ENCODE measurements at regions not wholly inside any gene's neighbourhood (a gene's known extent, or its start where the extent isn't known, plus 50 kb on each side); places are given as distances from the start of the nearest gene placed in this dataset.

- no peaks in the 10 kb centered on the region for H3K36me3 ChIP-seq (ENCODE audit: control insufficient read depth in 3 of 3, insufficient read depth in 3 of 3, low read length in 3 of 3)
- H3K27ac ChIP-seq (ENCODE audit: low read depth, low read length), result no peak overlapping the region
- H3K4me1 ChIP-seq (ENCODE audit: control insufficient read depth in 3 of 3, insufficient read depth in 3 of 3, low read length in 3 of 3), result no peaks in the 10 kb centered on the region
- H3K4me3 ChIP-seq (ENCODE audit: low read length in 3 of 3), result no peak overlapping the region
- H3K9me3 ChIP-seq (ENCODE audit: control insufficient read depth in 3 of 3, low read length in 3 of 3), result no peaks in the 10 kb centered on the region
- no peak overlapping the region for H3K9ac ChIP-seq (ENCODE audit: low read depth in 1 of 3, low read length in 3 of 3)
- H3K27me3 ChIP-seq (ENCODE audit: control insufficient read depth in 3 of 3, insufficient read depth in 3 of 3, low read length in 3 of 3), result no peaks in the 10 kb centered on the region
Observed at GRCh38 chr12:76232013-76232412, 116.2 kb downstream of the BBS10 start.

DNA sequence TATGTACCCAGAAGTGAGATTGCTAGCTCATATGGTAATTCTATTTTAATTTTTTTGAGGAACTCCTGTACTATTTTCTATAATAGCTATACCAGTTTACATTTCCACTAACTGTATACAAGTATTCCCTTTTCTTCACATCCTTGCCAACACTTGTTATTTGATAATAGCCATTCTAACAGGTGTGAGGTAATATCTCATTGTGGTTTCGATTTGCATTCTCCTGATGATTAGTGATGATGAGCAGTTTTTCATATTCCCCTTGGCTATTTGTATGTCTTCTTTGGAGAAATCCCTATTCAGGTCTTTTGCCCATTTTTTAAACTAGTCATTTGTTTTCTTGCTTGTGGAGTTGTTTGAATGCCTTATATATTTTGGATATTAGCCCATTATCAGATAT, 121.3 kb downstream of the BBS10 start:
- H3K9ac ChIP-seq (ENCODE audit: low read depth in 1 of 3, low read length in 3 of 3), result no peak overlapping the region
- H3K27ac ChIP-seq (ENCODE audit: low read depth, low read length), result no peak overlapping the region
- H3K27me3 ChIP-seq (ENCODE audit: control insufficient read depth in 3 of 3, insufficient read depth in 3 of 3, low read length in 3 of 3), result no peaks in the 10 kb centered on the region
- H3K4me3 ChIP-seq (ENCODE audit: low read length in 3 of 3), result no peak overlapping the region
- no peaks in the 10 kb centered on the region for H3K9me3 ChIP-seq (ENCODE audit: control insufficient read depth in 3 of 3, low read length in 3 of 3)
- no peaks in the 10 kb centered on the region for H3K4me1 ChIP-seq (ENCODE audit: control insufficient read depth in 3 of 3, insufficient read depth in 3 of 3, low read length in 3 of 3)
- H3K36me3 ChIP-seq (ENCODE audit: control insufficient read depth in 3 of 3, insufficient read depth in 3 of 3, low read length in 3 of 3), result no peaks in the 10 kb centered on the region

DNA sequence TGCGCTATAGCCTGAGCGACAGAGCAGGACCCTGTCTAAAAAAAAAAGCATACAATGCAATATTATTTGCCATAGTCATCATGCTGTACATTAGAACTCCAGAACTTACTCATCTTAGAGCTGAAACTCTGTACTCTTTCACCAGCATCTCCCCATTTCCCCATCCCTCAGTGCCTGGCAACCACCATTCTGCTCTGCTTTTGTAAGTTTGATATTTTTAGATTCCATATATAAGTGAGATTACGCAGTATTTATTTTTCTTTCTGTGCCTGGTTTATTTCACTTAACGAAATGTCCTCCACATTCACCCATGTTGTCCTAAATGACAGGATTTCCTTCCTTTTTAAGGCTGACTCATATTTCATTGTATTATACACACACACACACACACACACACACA, 121.8 kb downstream of the BBS10 start:
- no peak overlapping the region for H3K4me3 ChIP-seq (ENCODE audit: low read length in 3 of 3)
- no peak overlapping the region for H3K9ac ChIP-seq (ENCODE audit: low read depth in 1 of 3, low read length in 3 of 3)
- H3K27me3 ChIP-seq (ENCODE audit: control insufficient read depth in 3 of 3, insufficient read depth in 3 of 3, low read length in 3 of 3), result no peaks in the 10 kb centered on the region
- H3K27ac ChIP-seq (ENCODE audit: low read depth, low read length), result no peak overlapping the region
- H3K4me1 ChIP-seq (ENCODE audit: control insufficient read depth in 3 of 3, insufficient read depth in 3 of 3, low read length in 3 of 3), result no peaks in the 10 kb centered on the region
- H3K9me3 ChIP-seq (ENCODE audit: control insufficient read depth in 3 of 3, low read length in 3 of 3), result no peaks in the 10 kb centered on the region
- no peaks in the 10 kb centered on the region for H3K36me3 ChIP-seq (ENCODE audit: control insufficient read depth in 3 of 3, insufficient read depth in 3 of 3, low read length in 3 of 3)

GRCh38 chr12:76223869-76224268, 124.3 kb downstream of the BBS10 start:
- Histone ChIP-seq H3K4me1 (ENCODE audit: control insufficient read depth in 3 of 3, insufficient read depth in 3 of 3, low read length in 3 of 3) (no peaks in the 10 kb centered on the region), H3K9ac (ENCODE audit: low read depth in 1 of 3, low read length in 3 of 3) (no peak overlapping the region), H3K36me3 (ENCODE audit: control insufficient read depth in 3 of 3, insufficient read depth in 3 of 3, low read length in 3 of 3) (no peaks in the 10 kb centered on the region), H3K9me3 (ENCODE audit: control insufficient read depth in 3 of 3, low read length in 3 of 3) (no peaks in the 10 kb centered on the region), H3K4me3 (ENCODE audit: low read length in 3 of 3) (no peak overlapping the region), H3K27ac (ENCODE audit: low read depth, low read length) (no peak overlapping the region), H3K27me3 (ENCODE audit: control insufficient read depth in 3 of 3, insufficient read depth in 3 of 3, low read length in 3 of 3) (no peaks in the 10 kb centered on the region)

DNA sequence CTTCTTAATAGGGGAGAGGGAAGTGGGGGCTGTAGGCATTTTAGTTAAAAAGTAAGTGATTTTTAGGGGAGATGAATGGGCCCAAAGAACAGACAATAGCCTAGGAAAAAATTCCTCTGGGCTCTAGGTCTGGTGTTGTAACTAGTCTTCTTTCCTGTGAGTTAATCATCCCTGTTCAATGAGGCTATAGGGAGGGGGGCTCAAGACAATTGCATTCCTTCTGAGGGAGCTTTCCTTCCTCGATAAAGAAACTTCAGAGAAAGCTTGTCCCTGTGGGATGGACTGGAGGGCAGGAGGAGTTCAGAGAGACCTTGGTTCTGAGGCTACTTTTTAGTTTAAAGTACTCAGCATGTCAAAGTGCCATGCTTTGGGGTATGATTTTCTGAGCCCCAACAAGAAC, 127.2 kb downstream of the BBS10 start:
- Histone ChIP-seq H3K9me3 (ENCODE audit: control insufficient read depth in 3 of 3, low read length in 3 of 3) (no peaks in the 10 kb centered on the region), H3K36me3 (ENCODE audit: control insufficient read depth in 3 of 3, insufficient read depth in 3 of 3, low read length in 3 of 3) (no peaks in the 10 kb centered on the region), H3K4me3 (ENCODE audit: low read length in 3 of 3) (no peak overlapping the region), H3K4me1 (ENCODE audit: control insufficient read depth in 3 of 3, insufficient read depth in 3 of 3, low read length in 3 of 3) (no peaks in the 10 kb centered on the region), H3K27me3 (ENCODE audit: control insufficient read depth in 3 of 3, insufficient read depth in 3 of 3, low read length in 3 of 3) (no peaks in the 10 kb centered on the region), H3K27ac (ENCODE audit: low read depth, low read length) (no peak overlapping the region), H3K9ac (ENCODE audit: low read depth in 1 of 3, low read length in 3 of 3) (no peak overlapping the region)

GRCh38 chr12:76219806-76220205, 128.4 kb downstream of the BBS10 start:
- Histone ChIP-seq H3K4me3 (ENCODE audit: low read length in 3 of 3) (no peak overlapping the region), H3K9me3 (ENCODE audit: control insufficient read depth in 3 of 3, low read length in 3 of 3) (no peaks in the 10 kb centered on the region), H3K36me3 (ENCODE audit: control insufficient read depth in 3 of 3, insufficient read depth in 3 of 3, low read length in 3 of 3) (no peaks in the 10 kb centered on the region)

DNA sequence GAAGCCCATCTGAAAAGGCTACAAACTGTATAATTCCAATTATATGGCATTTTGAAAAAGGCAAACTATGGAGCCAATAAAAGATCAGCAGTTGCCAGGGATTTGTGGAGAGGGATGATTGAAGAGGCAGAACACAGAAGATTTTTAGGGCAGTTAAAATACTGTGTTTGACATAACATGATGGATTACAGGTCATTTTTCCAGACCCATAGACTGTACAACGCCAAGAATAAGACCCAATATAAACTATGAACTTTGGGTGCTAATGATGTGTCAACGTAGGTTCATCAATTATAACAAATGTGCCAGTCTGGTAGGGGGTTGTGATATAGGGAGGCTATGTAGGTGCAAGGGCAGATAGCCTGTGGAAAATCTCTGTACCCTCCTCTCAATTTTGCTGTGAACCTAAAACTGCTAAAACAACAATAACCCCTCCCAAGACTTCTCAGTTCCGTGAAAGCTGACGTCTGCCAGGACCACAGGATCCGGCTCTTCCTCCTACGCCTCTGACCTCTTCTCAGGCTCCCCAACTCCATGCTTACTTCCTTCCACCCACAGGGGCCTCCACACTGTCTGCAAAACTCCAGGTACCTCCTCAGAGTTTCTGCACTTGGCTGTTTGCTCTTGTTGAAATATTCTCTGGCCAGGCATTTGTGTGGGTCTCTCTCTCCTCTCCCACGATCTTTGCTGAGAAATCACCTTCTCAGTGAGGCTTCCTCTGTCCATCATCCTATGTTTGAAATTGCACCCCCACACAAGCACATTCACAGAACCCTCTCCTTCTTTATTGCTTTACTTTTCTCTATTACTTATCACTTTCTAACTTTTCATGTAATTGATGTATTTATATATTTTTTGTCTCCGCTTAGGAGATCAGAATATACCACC, 131.4 kb downstream of the BBS10 start:
- H3K27me3 ChIP-seq (ENCODE audit: control insufficient read depth in 3 of 3, insufficient read depth in 3 of 3, low read length in 3 of 3), result no peaks in the 10 kb centered on the region
- no peaks in the 10 kb centered on the region for H3K4me1 ChIP-seq (ENCODE audit: control insufficient read depth in 3 of 3, insufficient read depth in 3 of 3, low read length in 3 of 3)
- no peak overlapping the region for H3K27ac ChIP-seq (ENCODE audit: low read depth, low read length)
- no peak overlapping the region for H3K9ac ChIP-seq (ENCODE audit: low read depth in 1 of 3, low read length in 3 of 3)
- H3K36me3 ChIP-seq (ENCODE audit: control insufficient read depth in 3 of 3, insufficient read depth in 3 of 3, low read length in 3 of 3), result no peaks in the 10 kb centered on the region
- H3K9me3 ChIP-seq (ENCODE audit: control insufficient read depth in 3 of 3, low read length in 3 of 3), result no peaks in the 10 kb centered on the region
- H3K4me3 ChIP-seq (ENCODE audit: low read length in 3 of 3), result no peak overlapping the region

More at GRCh38 chr12:76219806-76220205, 128.4 kb downstream of the BBS10 start:
- Histone ChIP-seq H3K27ac (ENCODE audit: low read depth, low read length) (no peak overlapping the region), H3K4me1 (ENCODE audit: control insufficient read depth in 3 of 3, insufficient read depth in 3 of 3, low read length in 3 of 3) (no peaks in the 10 kb centered on the region), H3K27me3 (ENCODE audit: control insufficient read depth in 3 of 3, insufficient read depth in 3 of 3, low read length in 3 of 3) (no peaks in the 10 kb centered on the region), H3K9ac (ENCODE audit: low read depth in 1 of 3, low read length in 3 of 3) (no peak overlapping the region)

DNA sequence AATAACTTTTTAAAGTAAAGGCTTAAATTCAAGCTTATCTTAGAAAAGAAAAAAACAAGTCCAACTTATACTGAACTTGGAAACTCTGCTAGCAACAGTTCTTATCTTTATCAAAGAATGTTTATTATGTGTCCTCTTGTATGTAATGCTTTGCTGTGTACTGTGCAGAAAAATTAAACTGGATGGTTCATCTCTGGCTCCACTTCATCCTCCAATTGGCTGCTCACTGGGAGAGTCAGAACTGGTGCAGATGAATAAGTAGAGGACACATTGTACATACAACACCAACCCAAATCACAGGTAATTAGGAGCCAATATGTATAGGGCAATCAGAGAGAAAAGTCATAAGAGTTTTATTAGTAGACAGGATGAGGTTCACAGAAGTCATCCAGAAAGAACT, 123.6 kb upstream of the NAP1L1 start:
- H3K4me1 ChIP-seq (ENCODE audit: control insufficient read depth in 3 of 3, insufficient read depth in 3 of 3, low read length in 3 of 3), result no peaks in the 10 kb centered on the region
- no peaks in the 10 kb centered on the region for H3K9me3 ChIP-seq (ENCODE audit: control insufficient read depth in 3 of 3, low read length in 3 of 3)
- no peaks in the 10 kb centered on the region for H3K27me3 ChIP-seq (ENCODE audit: control insufficient read depth in 3 of 3, insufficient read depth in 3 of 3, low read length in 3 of 3)
- no peak overlapping the region for H3K9ac ChIP-seq (ENCODE audit: low read depth in 1 of 3, low read length in 3 of 3)
- no peak overlapping the region for H3K4me3 ChIP-seq (ENCODE audit: low read length in 3 of 3)
- no peak overlapping the region for H3K27ac ChIP-seq (ENCODE audit: low read depth, low read length)
- H3K36me3 ChIP-seq (ENCODE audit: control insufficient read depth in 3 of 3, insufficient read depth in 3 of 3, low read length in 3 of 3), result no peaks in the 10 kb centered on the region

DNA sequence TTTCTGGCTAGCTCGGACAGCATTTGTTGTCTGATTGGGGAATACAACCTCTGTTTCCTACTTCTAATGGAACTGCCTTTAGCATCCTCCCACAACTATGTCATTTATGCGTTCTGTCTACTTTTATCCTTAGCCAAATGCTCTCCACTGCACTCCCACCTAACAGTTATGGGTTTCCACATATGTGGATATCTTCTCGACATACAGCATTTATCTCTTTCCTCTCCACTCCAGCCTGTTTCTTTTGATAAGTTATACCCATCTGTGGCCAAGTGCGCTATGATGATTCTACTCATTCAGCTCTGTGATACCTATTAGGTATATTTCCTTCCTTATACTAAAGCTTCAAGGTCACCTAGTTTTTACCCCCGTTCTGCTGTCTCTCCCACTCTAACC, 122.2 kb upstream of the NAP1L1 start:
- no peak overlapping the region for H3K27ac ChIP-seq (ENCODE audit: low read depth, low read length)
- no peak overlapping the region for H3K9ac ChIP-seq (ENCODE audit: low read depth in 1 of 3, low read length in 3 of 3)
- H3K9me3 ChIP-seq (ENCODE audit: control insufficient read depth in 3 of 3, low read length in 3 of 3), result no peaks in the 10 kb centered on the region
- H3K4me1 ChIP-seq (ENCODE audit: control insufficient read depth in 3 of 3, insufficient read depth in 3 of 3, low read length in 3 of 3), result no peaks in the 10 kb centered on the region
- H3K36me3 ChIP-seq (ENCODE audit: control insufficient read depth in 3 of 3, insufficient read depth in 3 of 3, low read length in 3 of 3), result no peaks in the 10 kb centered on the region
- no peak overlapping the region for H3K4me3 ChIP-seq (ENCODE audit: low read length in 3 of 3)
- H3K27me3 ChIP-seq (ENCODE audit: control insufficient read depth in 3 of 3, insufficient read depth in 3 of 3, low read length in 3 of 3), result no peaks in the 10 kb centered on the region

- no peak overlapping the region for H3K4me3 ChIP-seq (ENCODE audit: low read length in 3 of 3)
- H3K9me3 ChIP-seq (ENCODE audit: control insufficient read depth in 3 of 3, low read length in 3 of 3), result no peaks in the 10 kb centered on the region
- no peaks in the 10 kb centered on the region for H3K36me3 ChIP-seq (ENCODE audit: control insufficient read depth in 3 of 3, insufficient read depth in 3 of 3, low read length in 3 of 3)
- no peak overlapping the region for H3K27ac ChIP-seq (ENCODE audit: low read depth, low read length)
- no peaks in the 10 kb centered on the region for H3K27me3 ChIP-seq (ENCODE audit: control insufficient read depth in 3 of 3, insufficient read depth in 3 of 3, low read length in 3 of 3)
- no peaks in the 10 kb centered on the region for H3K4me1 ChIP-seq (ENCODE audit: control insufficient read depth in 3 of 3, insufficient read depth in 3 of 3, low read length in 3 of 3)
- no peak overlapping the region for H3K9ac ChIP-seq (ENCODE audit: low read depth in 1 of 3, low read length in 3 of 3)
Observed at GRCh38 chr12:76206039-76206676, 121.7 kb upstream of the NAP1L1 start.
